ENCODE measurements at regions not wholly inside any gene's neighbourhood (a gene's known extent, or its start where the extent isn't known, plus 50 kb on each side); places are given as distances from the start of the nearest gene placed in this dataset.
"Not testable (repeated sequence)": the region's sequence is repeated elsewhere in the genome, so short reads cannot be mapped to it uniquely, and the experiment has no call there.

DNA sequence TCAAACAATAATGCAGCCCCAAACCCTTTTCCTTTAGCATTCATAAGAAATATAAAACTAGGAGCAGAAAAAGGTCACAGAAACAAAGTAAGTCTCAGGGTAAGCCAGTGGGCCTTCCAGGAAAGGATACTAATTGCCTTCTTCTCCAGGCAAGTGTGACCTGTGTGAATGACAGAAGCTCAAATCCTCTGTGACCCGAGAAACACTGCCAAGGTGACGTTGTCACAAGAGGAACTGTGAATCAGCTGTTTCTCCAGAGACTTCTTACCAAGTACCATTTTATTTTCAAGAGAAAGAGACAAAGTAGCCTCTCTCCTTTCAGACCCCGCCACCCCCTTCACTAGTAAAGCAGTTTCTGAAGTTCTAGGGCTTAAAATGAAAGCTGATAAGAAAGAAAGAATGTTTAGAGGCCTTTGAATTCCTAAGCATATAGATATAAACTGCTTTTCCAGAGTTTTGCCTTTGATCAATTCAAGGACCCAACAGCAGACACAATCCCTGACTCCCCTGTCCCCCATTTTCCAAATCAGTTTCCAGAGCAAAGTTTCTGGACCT is 155.6 kb downstream of the NUF2 start:
- DNase-seq = no peak

DNA sequence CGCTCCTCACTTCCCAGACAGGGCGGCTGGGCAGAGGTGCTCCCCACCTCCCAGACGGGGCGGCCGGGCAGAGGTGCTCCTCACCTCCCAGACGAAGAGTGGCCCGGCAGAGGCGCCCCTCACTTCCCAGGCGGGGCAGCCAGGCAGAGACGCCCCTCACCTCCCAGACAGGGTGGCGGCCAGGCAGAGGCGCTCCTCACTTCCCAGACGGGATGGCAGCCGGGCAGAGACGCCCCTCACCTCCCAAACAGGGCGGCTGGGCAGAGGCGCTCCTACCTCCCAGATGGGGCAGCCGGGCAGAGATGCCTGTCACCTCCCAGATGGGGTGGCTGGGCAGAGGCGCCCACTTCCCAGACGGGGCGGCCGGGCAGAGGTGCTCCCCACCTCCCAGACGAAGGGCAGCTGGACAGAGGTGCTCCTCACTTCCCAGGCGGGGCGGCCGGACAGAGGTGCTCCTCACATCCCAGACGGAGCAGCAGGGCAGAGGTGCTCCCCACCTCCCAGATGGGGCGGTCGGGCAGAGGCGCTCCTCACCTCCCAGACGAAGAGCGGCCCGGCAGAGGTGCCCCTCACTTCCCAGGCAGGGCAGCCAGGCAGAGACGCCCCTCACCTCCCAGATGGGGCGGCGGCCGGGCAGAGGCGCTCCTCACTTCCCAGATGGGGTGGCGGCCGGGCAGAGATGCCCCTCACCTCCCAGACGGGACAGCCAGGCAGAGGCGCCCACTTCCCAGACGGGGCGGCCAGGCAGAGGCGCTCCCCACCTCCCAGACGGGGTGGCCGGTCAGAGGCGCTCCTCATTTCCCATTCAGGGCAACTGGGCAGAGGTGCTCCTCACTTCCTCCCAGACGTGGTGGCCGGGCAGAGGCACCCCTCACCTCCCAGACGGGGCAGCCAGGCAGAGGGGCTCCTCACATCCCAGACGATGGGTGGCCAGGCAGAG is 176.9 kb downstream of the NUF2 start:
- DNase-seq = not testable (repeated sequence)

DNA sequence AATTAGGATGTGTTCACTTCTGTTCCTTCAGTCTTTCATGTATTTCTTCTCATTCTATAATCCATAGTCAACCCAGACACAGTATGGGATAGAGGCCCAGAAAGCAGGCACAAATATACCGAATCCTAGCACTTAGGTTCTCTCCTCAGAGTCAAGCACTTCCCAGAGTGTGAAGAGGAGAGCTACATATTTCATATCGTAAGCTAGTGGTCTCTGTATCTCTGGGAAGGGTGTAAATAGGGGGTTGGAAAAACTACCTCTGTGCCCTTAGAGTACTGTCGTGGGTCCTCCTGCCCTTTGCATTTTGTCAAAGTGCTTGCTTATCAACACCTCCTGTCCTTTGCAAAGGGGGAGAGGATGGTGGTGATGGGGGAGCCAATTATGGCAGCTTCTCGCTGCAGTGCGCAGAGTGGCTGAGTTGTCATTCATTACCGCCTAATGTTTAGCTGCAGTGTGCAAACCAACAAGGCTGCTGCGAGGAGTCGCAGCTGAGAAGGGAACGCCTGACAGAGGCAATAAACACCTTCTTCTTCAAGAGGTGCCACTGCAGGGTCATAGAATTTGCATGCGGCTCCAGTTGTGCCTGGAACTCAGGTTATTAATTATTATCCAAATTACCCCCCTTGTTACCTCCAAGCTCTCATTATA is 182.7 kb downstream of the NUF2 start:
- DNase-seq = no peak

DNA sequence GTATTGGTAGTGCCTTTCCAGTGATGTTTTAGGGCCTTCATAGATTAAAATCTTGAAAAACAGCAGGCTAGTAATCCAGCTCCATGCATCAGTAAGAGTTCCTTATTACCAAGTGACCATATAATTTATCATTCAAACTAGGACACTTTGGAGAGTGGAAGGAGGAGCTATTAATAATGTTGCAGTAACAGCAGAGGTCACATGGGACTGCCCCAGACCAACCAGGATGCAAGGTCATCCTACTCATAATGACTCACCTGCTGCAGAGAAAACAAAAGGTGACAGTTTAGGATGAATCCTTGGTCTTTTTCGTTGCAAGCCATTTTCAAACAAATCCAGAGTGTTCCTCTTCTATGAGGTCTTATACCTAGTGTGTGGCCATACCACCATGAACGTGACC is 187.4 kb downstream of the NUF2 start:
- DNase-seq = no peak

DNA sequence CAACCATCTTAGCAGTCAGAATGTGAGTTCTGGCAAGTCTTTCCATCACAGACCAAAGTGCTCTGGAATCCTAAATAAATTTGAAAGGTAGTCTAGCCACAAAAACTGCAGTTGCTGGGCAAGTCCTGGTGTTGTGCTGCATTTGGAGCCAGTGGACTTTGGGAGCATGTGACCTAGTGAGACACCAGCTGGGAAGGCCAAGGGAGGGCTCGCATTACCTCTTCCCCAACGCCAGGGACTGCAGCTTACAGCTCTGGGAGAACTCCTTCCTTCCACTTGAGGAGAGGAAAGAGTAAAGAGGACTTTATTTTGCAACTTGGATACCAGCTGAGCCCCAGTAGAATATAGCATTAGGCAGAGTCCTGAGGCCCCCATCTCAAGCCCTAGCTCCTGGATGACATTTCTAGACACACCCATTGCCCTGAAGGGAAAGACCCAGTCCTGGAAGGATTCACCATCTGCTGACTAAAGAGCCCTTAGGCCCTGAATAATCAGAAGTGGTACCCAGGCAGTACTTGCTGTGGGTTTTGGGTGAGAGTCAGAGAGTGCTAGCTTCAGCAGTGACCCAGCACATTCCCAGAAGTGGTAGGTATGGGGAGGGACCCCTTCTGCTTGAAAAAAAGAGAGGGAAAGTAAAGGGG is 190.7 kb downstream of the NUF2 start:
- no peak for DNase-seq

DNA sequence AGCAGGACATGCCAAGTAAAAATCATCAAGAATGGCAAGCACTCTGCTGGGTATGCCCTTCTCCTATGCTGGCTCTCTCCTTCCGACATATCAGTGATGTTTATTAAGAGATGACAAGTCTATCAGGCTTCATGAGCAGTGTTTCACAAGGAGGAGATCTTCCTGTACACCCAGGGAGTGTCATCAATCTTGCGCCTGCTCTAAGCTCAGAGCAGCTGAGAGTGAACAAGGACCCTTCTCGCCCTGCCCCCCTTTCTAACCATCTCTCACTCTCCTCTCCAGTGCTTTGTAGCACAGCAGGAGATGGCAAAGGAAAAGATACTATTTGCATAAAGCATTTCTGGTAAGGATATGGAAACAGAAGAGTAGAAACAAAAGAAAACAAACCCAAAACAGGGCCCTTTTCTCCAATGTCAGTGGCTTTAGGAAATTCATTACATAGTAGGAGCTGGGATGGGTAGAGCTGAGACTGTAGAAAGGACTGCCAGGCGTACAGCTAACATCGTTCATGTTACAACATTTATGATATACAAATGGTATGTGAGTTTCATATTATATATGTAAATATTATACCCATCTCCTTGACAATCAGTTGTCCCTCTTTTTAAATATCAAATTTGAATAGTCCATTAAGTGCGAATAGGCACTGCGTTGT is 201.7 kb downstream of the NUF2 start:
- DNase-seq = no peak

DNA sequence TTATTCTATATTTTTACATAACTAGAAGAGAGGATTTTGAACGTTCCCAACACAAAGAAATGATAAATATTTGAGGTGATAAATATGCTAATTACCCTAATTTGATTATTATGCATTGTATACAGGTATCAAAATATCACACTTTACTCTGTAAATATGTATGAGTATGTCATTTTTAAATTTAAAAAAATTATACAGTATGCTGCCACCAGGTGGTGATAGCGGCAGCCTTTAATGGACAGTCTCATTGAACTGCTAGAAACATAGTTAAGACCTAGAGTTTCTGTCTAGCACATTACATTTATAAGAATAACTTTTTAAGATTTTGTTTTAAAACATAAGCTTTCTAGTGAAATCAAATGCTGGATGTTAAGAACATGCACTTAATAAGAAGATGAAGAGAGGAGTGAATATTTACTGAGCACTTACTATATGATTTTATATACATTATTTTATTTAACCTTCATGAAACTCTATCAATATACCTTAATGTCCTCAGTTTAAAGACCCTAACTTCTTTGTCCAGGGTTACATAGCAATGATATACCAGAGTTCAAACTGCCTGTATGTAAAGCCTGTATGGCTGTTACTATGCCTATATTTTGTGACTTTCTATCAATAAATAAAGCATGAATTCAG is 207.1 kb downstream of the NUF2 start:
- no peak for DNase-seq

DNA sequence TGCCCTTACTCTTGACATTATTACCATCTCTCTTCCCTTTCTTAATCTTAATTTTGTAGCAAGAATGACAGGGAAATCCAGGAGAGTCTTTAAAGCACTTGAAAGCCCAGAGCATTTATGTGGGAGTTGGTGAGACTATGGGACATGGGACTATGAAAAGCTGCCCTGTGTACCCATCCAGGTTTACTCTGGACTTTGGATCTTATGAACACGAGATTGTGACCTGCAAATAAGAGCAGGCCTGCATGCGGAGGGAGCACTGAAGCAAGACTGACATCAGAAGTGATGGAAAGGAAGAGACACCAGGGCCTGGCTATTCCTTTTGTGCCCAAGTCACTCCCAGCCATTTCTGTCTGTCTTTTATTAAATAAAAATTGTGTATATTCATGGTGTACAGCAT is 209.6 kb downstream of the NUF2 start:
- DNase-seq = no peak

DNA sequence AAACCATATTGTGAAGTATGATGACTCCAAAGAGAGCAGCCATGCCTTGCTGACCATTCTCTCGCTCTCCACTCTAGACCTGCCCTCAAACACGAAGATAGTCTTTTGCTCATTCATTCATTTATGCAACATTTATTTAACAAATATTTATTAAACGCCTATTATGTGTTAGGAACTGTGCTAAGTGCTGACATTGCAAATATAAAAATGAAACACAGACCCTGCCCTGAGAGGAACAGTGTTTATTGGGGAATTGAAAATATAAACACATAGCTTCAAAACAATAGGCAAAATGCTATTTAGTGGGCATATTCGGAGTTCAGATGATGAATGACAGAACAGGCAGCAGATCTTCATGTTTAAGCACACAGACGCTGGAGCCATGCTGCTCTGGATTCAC is 213.6 kb downstream of the NUF2 start:
- no peak for DNase-seq

DNA sequence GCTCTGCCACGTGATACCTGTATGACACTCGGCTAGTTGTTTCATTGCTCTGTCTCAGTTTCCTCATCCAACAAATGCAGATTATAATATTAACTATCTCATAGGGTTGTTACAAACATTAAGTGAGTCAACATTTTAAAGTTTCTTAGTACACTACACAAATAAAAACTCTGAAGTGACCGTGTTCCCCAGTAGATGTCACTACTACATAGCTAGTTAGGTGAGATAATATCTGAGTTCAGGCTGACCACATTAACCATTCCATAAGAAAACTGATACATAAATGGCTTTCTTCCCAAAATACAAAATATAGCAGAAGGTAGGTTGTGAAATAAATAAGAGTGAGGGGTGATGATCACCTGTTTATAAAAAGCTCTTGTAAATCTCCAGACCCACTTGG is 214.1 kb downstream of the NUF2 start:
- peak; percentile 26 for DNase-seq

DNA sequence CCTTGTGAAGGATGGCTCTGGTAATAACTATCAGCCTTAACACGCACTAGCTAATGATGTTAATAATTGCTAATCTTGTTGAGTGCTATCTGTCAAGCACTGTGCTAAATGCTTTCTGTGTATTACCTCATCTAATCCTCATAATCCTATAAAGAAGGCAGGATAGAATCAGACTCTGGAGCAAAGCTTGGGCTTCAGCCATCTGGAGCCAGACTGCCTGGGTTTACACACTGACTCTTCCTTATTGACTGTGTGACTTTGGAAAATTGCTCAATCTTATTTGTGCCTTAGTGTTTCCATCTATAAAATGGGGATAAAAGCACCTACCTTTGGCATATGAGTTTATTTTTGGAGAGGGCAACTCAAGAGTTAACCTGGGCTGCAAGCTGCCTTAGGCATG is 216.1 kb downstream of the NUF2 start:
- no peak for DNase-seq

DNA sequence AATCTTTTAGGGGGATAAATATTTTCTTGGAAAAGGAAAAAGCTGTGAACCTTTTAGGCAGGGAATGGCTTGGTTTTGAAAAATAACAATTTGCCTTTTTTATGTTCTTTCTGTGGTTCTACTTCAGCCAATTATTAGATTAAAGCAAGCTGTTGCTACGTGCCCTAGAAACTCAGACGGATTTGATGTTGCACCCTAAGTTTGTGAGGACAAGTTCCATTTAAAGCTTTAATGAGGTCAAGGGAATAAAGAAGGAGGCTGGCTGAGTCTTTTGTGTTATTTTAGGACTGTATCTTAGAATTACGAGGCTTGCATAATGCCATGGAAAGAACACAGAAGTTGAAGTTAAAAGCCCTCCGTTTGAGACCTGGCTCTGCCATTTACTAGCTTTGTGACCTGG is 216.9 kb downstream of the NUF2 start:
- no peak for DNase-seq

DNA sequence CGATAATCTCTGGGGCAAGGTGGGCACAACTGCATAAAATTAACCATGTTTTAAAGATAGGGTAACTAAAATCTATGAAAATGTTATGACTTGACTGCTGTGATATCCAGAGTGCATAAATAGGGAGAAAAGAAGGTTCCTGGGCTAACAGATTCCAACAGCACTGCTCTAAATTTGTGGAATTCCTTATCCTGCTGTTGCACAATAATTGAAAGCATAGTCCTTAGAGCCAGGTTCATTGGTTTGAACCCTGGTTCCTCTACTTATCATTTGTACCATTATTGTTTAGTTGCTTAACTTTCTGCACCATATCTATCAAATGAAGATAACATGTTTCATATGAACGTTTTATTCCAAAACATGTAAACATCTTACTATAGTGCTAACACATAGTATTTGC is 219.0 kb downstream of the NUF2 start:
- no peak for DNase-seq

DNA sequence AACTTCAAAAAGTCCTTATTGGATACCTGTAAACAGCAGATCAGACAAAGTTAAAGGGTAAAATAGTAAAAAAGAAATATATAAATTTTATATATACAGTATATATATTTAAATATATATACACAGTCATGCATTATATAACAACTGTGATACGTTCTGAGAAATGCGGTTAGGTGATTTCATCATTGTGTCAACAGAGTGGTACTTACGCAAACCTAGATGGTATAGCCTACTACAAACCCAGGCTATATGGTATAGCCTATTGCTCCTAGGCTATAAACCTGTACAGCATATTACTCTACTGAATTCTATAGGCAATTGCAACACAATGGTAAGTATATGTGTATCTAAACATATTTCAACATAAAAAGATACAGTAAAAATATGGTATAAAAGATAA is 222.7 kb downstream of the NUF2 start:
- no peak for DNase-seq

DNA sequence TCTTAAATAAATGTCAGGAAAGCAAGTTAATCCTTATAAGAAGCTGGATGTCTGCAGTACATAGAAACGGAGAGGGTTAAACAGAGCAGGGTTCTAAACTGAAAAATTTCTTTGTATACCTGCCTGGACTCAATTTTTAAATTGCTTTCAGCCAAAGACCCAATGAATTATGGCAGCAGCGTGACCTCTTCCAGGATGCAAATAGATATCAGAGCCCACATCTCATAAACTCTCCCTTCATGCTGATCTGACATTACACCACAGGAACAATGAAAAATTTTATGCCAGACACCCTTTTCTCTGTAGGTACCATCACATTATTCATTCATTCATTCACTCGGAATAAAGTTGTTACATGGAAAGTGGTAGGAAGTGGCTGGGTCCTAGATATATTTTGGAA is 236.4 kb downstream of the NUF2 start:
- DNase-seq = no peak

DNA sequence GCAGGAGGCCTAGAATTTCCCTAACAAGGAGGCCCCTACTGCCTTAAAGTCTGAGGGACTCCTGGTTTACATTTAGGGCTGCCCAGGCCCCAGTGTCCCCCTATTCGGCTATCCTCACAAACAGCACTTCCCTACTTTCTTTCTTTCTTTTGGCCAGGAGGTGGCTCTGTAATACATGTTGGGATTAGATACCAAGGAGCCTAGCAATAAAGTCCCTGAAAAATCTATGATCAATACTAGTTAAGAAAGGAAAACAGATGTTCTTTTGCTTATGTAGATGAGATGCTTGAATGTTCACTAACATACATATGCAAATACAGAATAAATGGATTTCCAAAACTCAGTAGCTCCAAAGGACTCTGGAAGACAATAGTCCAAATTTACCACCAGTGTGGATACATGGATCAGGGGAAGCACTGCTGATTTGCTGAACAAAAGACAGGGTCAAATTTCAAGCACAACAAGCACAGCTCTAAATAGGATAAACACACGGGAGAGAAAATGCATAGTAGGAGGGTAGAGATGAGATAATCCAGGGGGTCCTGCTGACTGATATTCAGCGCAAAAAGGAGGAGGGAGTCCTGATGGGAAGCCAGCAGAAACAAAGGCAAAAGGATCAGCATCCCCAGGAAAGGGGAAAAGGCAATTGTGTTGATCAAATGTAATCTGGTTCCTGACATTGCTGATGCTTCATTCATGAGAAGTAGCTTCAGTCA is 240.0 kb downstream of the NUF2 start:
- peak; percentile 55 for DNase-seq

DNA sequence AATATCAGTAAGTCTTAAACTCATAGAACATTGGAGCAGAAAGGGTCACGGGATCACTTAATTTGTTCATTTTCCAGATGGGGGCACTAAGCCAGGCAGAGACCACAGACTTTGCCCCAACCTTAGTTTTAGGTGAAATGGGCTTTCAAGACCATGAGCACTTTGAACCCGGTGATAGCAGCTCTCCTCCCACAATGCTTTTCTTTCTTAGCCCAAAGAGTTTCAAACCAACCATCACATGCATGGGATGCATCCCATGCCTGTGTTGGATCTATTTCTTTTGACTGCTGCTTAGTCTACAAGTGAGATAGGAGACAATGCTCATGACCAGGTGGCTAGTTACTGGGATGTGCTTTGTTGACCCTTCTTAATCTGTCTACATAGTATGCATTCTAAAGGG is 240.6 kb downstream of the NUF2 start:
- DNase-seq = no peak

DNA sequence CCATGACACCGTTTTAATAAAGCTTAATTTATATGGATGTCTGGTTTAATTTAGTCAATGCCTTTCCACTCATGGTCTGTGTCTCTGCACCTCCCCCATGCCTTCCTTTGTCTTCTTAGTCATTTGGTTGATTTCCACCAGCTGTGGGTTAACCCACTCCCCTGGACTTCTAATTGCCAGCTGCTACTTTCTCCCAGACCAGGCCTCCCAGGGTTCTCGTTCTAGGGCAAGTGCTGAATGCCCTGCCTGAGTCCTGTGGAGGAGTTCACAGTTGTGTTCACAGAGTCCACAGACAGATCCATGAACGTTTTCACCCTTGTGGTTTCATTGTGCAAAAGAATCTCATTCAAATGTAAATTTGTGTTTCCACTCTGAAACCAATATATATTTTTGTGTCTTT is 243.4 kb downstream of the NUF2 start:
- no peak for DNase-seq

DNA sequence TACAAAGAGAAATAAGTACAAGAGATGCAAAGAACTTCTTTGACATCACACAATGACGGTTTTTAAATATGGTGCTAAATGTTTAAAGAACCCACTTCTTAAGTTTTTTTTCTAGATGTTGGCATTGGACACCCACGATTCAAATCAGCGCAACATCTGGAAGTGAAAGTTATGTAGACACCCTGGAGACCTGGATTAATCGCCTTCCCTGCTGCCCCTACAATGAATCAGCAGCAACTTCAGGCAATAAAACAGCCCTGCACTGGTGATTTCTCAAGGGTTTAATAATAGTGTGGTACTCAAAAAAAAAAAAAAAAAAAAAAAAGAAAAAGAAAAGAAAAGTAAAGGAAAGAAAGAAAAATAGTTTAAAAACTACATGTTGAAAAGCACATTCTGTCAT is 248.3 kb downstream of the NUF2 start:
- no peak for DNase-seq

DNA sequence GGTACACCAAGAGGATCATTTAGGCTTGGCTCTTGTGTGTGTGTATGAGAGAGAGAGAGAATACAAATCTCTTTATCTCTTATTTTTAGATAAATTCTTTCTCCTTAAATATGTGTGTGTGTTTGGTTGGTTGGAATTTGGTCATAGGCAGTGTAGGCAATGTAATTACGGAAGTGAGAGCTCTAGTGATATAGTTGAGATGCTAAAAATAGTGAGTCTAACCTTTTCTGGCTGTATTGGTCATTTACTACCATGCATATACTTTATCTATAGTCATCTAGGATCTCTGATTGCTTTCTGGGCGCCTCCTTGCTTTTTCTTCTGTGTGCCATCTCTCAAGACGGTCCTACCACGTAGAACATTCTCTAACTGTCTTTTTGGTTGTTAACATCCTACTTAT is 250.2 kb downstream of the NUF2 start:
- DNase-seq = no peak

DNA sequence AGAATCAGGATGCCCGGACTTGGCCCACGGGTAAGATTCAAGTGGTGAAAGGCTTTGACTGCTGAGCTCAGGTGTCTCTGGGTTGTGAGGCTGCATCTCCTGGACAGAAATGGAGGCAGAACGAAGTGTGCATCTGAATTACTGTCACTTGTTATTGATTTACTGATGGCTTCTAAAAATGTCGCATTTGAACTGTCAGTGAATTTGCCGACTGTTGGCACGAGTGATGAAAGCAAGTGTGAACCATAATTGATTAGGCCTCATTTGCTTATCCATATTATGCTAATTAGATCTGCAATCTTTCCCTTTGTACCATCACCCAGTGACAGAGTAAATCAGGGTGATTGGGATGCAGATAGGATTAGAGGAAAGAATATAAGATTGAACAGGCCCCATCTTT is 252.4 kb downstream of the NUF2 start:
- DNase-seq = no peak

DNA sequence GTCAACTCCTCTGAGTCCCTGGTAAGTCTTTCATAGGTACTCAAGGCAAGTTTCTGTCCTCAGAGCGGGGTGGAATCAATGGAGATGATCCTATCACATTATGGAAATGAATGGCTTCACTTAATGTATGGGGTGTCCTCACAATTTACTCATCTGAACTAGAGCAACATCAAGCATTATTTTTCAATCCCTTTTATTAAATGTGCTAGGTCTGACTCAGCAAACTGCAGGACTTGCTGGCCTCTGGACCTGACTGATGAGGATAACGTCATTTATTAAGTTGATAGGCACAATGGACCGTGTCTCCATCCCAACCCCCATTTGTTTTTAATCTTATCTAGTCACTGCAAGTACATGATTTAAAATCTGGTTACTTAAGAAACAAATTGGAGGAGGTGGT is 259.2 kb downstream of the NUF2 start:
- no peak for DNase-seq

Measured in NCI-H1105 treated with DMSO at 0.1 percent for 48 hours (cell line).